Sigmoid colon (tissue), 6 donors: ENCODE measurements at regions not wholly inside any gene's neighbourhood (a gene's known extent, or its start where the extent isn't known, plus 50 kb on each side); places are given as distances from the start of the nearest gene placed in this dataset.

Experiments
- DNase-seq: peaks from one replicate; pipeline ENCODE4 v3.0.0-alpha.2; 2019
- H3K27ac ChIP-seq, 4 donors: fragments of 200-600 bp; sonication (generic); one replicate each; pipeline ENCODE4 v1.5.1; 2016 to 2019; ENCODE audit warnings: mild to moderate bottlenecking in 1 of 4
- H3K27me3 ChIP-seq, 3 donors: fragments of 200-600 bp; sonication (generic); one replicate each; pipeline ENCODE4 v1.5.1; 2019; ENCODE audit warnings: mild to moderate bottlenecking in 1 of 3
- H3K36me3 ChIP-seq, 4 donors: fragments of 200-600 bp; sonication (generic); one replicate each; pipeline ENCODE4 v1.5.1; 2016 to 2019
- H3K4me1 ChIP-seq, 4 donors: fragments of 200-600 bp; sonication (generic); one replicate each; pipeline ENCODE4 v1.5.1; 2017 to 2019
- H3K4me3 ChIP-seq, 4 donors: fragments of 200-600 bp; sonication (generic); one replicate each; pipeline ENCODE4 v1.5.1; 2017 to 2019; ENCODE audit warnings: mild to moderate bottlenecking in 2 of 4, moderate library complexity in 1 of 4
- H3K9me3 ChIP-seq, 4 donors: fragments of 200-600 bp in 3 of 4; sonication (generic) in 3 of 4; one replicate each; pipeline versions ENCODE4 v1.5.1 to v1.6.1; 2013 to 2019
- EP300 ChIP-seq, 4 donors: sonication (generic); formaldehyde crosslinking; IDR thresholded peaks; one replicate each; pipeline ENCODE4 v1.6.1; 2017; ENCODE audit warnings: antibody characterized with exemption in 4 of 4
- POLR2A ChIP-seq, 2 donors: fragments of 450-650 bp; IDR thresholded peaks; one replicate each; pipeline ENCODE4 v1.6.1; 2016; ENCODE audit warnings: antibody characterized with exemption in 2 of 2, mild to moderate bottlenecking in 2 of 2, moderate library complexity in 2 of 2
- POLR2AphosphoS5 ChIP-seq, 4 donors: sonication (generic); formaldehyde crosslinking; IDR thresholded peaks; one replicate each; pipeline ENCODE4 v1.6.1; 2017; ENCODE audit warnings: antibody characterized with exemption in 4 of 4
- WGBS, 2 donors: extraction: QIAGEN DNeasy Blood & Tissue Kit; methylation state at CpG; one replicate each; pipeline ENCODE4 v1.1.7; 2013; 5-methylcytosine and 5-hydroxymethylcytosine counted together
- intact Hi-C: fragments of 100-400 bp; cut with DNase I; formaldehyde crosslinking; loops from one replicate; pipeline ENCODE4 v1.15.1; 2023
- TF ChIP-seq, protein P1 (sequence below), 4 experiments: fragments of 450-650 bp in 3 of 4; fragments of 200-600 bp in 1 of 4; IDR thresholded peaks; one replicate each; pipeline ENCODE4 v1.5.1; 2016 to 2019; ENCODE audit warnings: antibody characterized with exemption in 4 of 4, mild to moderate bottlenecking in 3 of 4, moderate library complexity in 2 of 4
- donor health status: healthy with polysubstance abuse.
- donor health status: healthy.

DNA sequence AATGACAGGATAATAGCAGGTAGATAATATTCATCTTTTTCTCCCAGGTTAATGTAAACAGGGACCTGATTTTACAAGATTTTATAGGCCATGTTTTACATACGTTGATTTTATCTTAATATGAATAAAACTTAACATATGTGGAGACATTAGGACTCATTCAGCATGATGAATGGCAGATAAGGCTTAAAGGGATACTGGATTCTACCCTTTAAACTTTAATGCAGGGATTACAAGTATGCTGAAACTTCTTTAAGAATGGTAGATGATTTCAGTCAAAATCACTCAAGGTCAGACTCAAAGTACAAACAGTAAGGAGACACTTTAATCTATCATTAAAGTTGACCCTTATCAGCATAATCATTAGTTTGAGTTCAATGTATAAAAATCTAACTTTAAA, 274.5 kb upstream of the IZUMO3 start:
- TF ChIP-seq POLR2AphosphoS5 (IDR thresholded peaks at IDR 0.05): no peak
- intact Hi-C loops: no loop called here
- Histone ChIP-seq H3K27me3 (no peaks in the 10 kb centered on the region), H3K27ac (no peak overlapping the region), H3K4me1 (no peaks in the 10 kb centered on the region), H3K4me3 (no peak overlapping the region), H3K9me3 (no peaks in the 10 kb centered on the region), H3K36me3 (no peaks in the 10 kb centered on the region)
- no peak for DNase-seq
- 3 to 44% methylated on average over 1 of the region's 1 CpG for WGBS, 2 donors

- H3K36me3 ChIP-seq: no peaks in the 10 kb centered on the region
- TF ChIP-seq, protein P1, sequence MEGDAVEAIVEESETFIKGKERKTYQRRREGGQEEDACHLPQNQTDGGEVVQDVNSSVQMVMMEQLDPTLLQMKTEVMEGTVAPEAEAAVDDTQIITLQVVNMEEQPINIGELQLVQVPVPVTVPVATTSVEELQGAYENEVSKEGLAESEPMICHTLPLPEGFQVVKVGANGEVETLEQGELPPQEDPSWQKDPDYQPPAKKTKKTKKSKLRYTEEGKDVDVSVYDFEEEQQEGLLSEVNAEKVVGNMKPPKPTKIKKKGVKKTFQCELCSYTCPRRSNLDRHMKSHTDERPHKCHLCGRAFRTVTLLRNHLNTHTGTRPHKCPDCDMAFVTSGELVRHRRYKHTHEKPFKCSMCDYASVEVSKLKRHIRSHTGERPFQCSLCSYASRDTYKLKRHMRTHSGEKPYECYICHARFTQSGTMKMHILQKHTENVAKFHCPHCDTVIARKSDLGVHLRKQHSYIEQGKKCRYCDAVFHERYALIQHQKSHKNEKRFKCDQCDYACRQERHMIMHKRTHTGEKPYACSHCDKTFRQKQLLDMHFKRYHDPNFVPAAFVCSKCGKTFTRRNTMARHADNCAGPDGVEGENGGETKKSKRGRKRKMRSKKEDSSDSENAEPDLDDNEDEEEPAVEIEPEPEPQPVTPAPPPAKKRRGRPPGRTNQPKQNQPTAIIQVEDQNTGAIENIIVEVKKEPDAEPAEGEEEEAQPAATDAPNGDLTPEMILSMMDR (IDR thresholded peaks at IDR 0.05): no peak
- TF ChIP-seq POLR2AphosphoS5 (IDR thresholded peaks at IDR 0.05): no peak
- no peak for TF ChIP-seq POLR2A (IDR thresholded peaks at IDR 0.05)
- no peak for TF ChIP-seq EP300 (IDR thresholded peaks at IDR 0.05)
- DNase-seq: no peak
- no peaks in the 10 kb centered on the region for H3K27me3 ChIP-seq
- intact Hi-C loops: no loop called here
- H3K27ac ChIP-seq: no peak overlapping the region
- 85 to 88% methylated on average over 2 of the region's 2 CpGs for WGBS, 2 donors
- H3K4me3 ChIP-seq: no peak overlapping the region
- no peaks in the 10 kb centered on the region for H3K9me3 ChIP-seq
- H3K4me1 ChIP-seq: no peaks in the 10 kb centered on the region
These were observed 272.1 kb upstream of the IZUMO3 start for GRCh38 chr9:24817756-24818155.

DNA sequence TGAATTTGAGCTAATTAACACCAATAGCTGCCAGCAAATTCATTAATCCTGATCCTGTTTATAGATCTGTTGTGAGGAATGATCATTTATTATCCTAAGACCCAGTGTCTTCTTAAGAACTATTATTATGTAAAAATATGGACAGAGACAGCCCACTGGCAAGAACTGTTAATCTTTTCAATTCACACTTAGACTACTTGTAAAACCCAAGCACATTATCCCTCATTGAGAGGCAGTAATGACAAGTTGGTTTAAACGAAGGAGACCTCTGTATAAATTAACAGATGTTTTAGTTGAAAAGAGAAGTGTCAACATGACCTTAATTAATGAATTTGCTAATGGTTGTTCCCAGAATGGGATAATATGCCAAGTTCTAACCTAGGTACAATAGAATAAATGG, 270.3 kb upstream of the IZUMO3 start:
- Histone ChIP-seq H3K4me3 (no peak overlapping the region), H3K36me3 (no peaks in the 10 kb centered on the region), H3K9me3 (no peaks in the 10 kb centered on the region), H3K4me1 (no peaks in the 10 kb centered on the region), H3K27ac (no peak overlapping the region), H3K27me3 (no peaks in the 10 kb centered on the region)
- intact Hi-C loops: no loop called here
- DNase-seq: no peak
- TF ChIP-seq POLR2A (IDR thresholded peaks at IDR 0.05) (no peak), POLR2AphosphoS5 (IDR thresholded peaks at IDR 0.05) (no peak), EP300 (IDR thresholded peaks at IDR 0.05) (no peak)
- TF ChIP-seq, protein P1 (IDR thresholded peaks at IDR 0.05): no peak
- 22 to 25% methylated on average over 1 of the region's 1 CpG for WGBS, 2 donors

DNA sequence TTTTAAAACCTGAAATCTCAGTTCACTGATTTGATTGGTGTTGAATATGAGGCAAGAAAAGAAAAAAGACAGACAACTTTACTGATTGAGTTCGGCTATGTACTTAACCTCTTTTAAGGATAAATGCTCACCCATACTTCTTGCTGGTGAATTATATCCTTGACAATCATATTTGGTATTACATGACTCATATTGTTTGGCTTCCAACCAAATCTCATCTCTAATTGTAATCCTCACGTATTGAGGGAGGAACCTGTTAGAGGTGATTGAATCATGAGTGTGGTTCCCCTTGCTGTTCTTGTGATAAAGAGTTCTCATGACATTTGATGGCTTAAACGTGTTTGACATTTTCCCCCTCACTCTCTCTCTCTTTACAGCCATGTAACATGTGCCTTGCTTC, 255.6 kb upstream of the IZUMO3 start:
- no peak for DNase-seq
- 47 to 63% methylated on average over 3 of the region's 3 CpGs for WGBS, 2 donors
- H3K36me3 ChIP-seq: no peaks in the 10 kb centered on the region
- H3K27me3 ChIP-seq: no peaks in the 10 kb centered on the region
- TF ChIP-seq EP300 (IDR thresholded peaks at IDR 0.05) (no peak), POLR2A (IDR thresholded peaks at IDR 0.05) (no peak), POLR2AphosphoS5 (IDR thresholded peaks at IDR 0.05) (no peak)
- TF ChIP-seq, protein P1 (IDR thresholded peaks at IDR 0.05): no peak
- intact Hi-C loops: no loop called here
- H3K4me1 ChIP-seq: no peaks in the 10 kb centered on the region
- H3K9me3 ChIP-seq: no peaks in the 10 kb centered on the region
- no peak overlapping the region for H3K4me3 ChIP-seq
- no peak overlapping the region for H3K27ac ChIP-seq

DNA sequence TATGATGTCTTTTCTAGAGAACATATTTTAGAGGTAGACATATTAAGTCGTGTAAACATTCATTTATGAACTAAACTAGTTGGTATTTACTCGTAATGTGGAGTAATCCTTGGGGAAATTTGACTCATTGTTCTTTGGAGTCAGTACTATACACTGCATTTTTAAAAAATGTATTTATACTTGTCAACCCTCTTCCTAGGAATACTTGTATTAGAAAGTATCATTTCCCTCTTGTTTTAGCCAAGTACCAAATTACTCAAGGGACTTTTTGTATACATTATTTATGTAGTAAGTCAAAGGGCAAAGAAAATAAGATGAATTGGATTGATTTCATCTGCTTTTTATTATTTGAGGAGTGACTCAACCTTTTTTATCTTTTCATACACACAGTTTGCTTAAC, 248.1 kb upstream of the IZUMO3 start:
- Histone ChIP-seq H3K27me3 (no peaks in the 10 kb centered on the region), H3K27ac (no peak overlapping the region), H3K9me3 (peaks cover 0 to 2% (median 0%) of the 10 kb centered on the region in 4 donors), H3K4me1 (no peaks in the 10 kb centered on the region), H3K4me3 (no peak overlapping the region), H3K36me3 (no peaks in the 10 kb centered on the region)
- WGBS, 2 donors: 49 to 55% methylated on average over 2 of the region's 2 CpGs
- DNase-seq: no peak
- intact Hi-C loops: no loop called here
- TF ChIP-seq POLR2A (IDR thresholded peaks at IDR 0.05): no peak
- no peak for TF ChIP-seq EP300 (IDR thresholded peaks at IDR 0.05)
- TF ChIP-seq, protein P1 (IDR thresholded peaks at IDR 0.05): no peak
